Uterus (tissue), 3 donors: ENCODE measurements at regions not wholly inside any gene's neighbourhood (a gene's known extent, or its start where the extent isn't known, plus 50 kb on each side); places are given as distances from the start of the nearest gene placed in this dataset.

ENCODE experiments used
- DNase-seq, 2 donors: peaks; one replicate each; pipeline ENCODE4 v3.0.0-alpha.2; 2019 to 2020
- H3K27ac ChIP-seq, 2 donors: fragments of 200-600 bp; sonication (generic); 1 replicate in 1 of 2; 2 replicates in 1 of 2; pipeline ENCODE4 v1.5.1; 2016 to 2018
- H3K27me3 ChIP-seq, 2 donors: fragments of 200-600 bp; sonication (generic); one replicate each; pipeline ENCODE4 v1.5.1; 2018 to 2019; ENCODE audit warnings: control low read depth in 1 of 2
- H3K36me3 ChIP-seq, 2 donors: fragments of 200-600 bp; sonication (generic); one replicate each; pipeline ENCODE4 v1.5.1; 2019; ENCODE audit warnings: control low read depth in 1 of 2
- H3K4me1 ChIP-seq, 2 donors: fragments of 200-600 bp; sonication (generic); one replicate each; pipeline ENCODE4 v1.5.1; 2018 to 2019; ENCODE audit warnings: control low read depth in 1 of 2
- H3K4me3 ChIP-seq, 2 donors: fragments of 200-600 bp; sonication (generic); 1 replicate in 1 of 2; 2 replicates in 1 of 2; pipeline ENCODE4 v1.5.1; 2018 to 2019; ENCODE audit warnings: mild to moderate bottlenecking in 1 of 2
- H3K9me3 ChIP-seq, 2 donors: fragments of 200-600 bp; sonication (generic); one replicate each; pipeline ENCODE4 v1.5.1; 2019; ENCODE audit warnings: control low read depth in 1 of 2
- POLR2A ChIP-seq, 2 donors: fragments of 450-650 bp; IDR thresholded peaks; one replicate each; pipeline ENCODE4 v1.6.1; 2016; ENCODE audit warnings: antibody characterized with exemption in 2 of 2, mild to moderate bottlenecking in 1 of 2, moderate library complexity in 1 of 2
- intact Hi-C: fragments of 100-400 bp; cut with DNase I; formaldehyde crosslinking; loops from one replicate; pipeline ENCODE4 v1.15.1; 2023; ENCODE audit warnings: low total_unique reads
- TF ChIP-seq, protein P1 (sequence below), 4 experiments: fragments of 200-600 bp in 2 of 4; fragments of 450-650 bp in 2 of 4; sonication (generic) in 2 of 4; IDR thresholded peaks; one replicate each; pipeline ENCODE4 v1.5.1; 2016 to 2019; ENCODE audit warnings: antibody characterized with exemption in 4 of 4, mild to moderate bottlenecking in 2 of 4, moderate library complexity in 1 of 4
- donor health status: DM: yes; HTN: yes; CAD: no.

GRCh38 chr6:90900034-90900433 is 313.2 kb upstream of the MAP3K7 start:
- no peaks in the 10 kb centered on the region for H3K27me3 ChIP-seq
- H3K4me3 ChIP-seq = no peak overlapping the region
- no peaks in the 10 kb centered on the region for H3K36me3 ChIP-seq
- DNase-seq = no peak
- H3K9me3 ChIP-seq = no peaks in the 10 kb centered on the region
- TF ChIP-seq POLR2A (IDR thresholded peaks at IDR 0.05) = no peak
- TF ChIP-seq, protein P1, sequence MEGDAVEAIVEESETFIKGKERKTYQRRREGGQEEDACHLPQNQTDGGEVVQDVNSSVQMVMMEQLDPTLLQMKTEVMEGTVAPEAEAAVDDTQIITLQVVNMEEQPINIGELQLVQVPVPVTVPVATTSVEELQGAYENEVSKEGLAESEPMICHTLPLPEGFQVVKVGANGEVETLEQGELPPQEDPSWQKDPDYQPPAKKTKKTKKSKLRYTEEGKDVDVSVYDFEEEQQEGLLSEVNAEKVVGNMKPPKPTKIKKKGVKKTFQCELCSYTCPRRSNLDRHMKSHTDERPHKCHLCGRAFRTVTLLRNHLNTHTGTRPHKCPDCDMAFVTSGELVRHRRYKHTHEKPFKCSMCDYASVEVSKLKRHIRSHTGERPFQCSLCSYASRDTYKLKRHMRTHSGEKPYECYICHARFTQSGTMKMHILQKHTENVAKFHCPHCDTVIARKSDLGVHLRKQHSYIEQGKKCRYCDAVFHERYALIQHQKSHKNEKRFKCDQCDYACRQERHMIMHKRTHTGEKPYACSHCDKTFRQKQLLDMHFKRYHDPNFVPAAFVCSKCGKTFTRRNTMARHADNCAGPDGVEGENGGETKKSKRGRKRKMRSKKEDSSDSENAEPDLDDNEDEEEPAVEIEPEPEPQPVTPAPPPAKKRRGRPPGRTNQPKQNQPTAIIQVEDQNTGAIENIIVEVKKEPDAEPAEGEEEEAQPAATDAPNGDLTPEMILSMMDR (IDR thresholded peaks at IDR 0.05) = no peak
- H3K27ac ChIP-seq = no peak overlapping the region
- H3K4me1 ChIP-seq = no peaks in the 10 kb centered on the region
- intact Hi-C loops = no loop called here

GRCh38 chr6:90898763-90899162 is 311.9 kb upstream of the MAP3K7 start:
- Histone ChIP-seq H3K36me3 (no peaks in the 10 kb centered on the region), H3K27me3 (no peaks in the 10 kb centered on the region), H3K27ac (no peak overlapping the region), H3K9me3 (no peaks in the 10 kb centered on the region), H3K4me3 (no peak overlapping the region), H3K4me1 (no peaks in the 10 kb centered on the region)
- intact Hi-C loops = no loop called here
- no peak for DNase-seq
- TF ChIP-seq, protein P1 (IDR thresholded peaks at IDR 0.05) = no peak
- no peak for TF ChIP-seq POLR2A (IDR thresholded peaks at IDR 0.05)

DNA sequence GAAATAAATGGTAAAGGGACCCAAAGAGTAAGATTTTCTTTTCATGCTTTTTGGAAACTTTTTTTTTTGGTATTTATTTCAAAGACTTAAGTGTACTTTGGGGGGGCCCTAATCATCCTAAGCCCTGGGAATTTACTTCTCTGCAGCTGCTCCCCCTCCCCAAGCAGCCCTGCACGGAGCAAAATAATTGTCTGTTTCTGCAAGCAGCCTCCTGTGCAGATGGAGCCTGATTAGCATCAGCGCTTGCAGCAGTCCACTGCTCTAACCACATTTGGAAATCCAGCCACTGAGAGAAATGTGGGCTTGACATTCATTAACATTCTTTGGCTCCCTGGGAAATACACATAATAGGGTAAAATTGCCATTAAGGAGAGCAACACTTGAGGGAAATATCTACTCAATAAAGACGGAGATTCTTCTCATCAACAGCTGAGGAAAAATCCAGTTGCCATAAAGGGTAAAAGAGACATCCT is 309.2 kb upstream of the MAP3K7 start:
- no peaks in the 10 kb centered on the region for H3K4me1 ChIP-seq
- no peak for TF ChIP-seq POLR2A (IDR thresholded peaks at IDR 0.05)
- TF ChIP-seq, protein P1 (IDR thresholded peaks at IDR 0.05) = no peak
- H3K36me3 ChIP-seq = no peaks in the 10 kb centered on the region
- no peak overlapping the region for H3K4me3 ChIP-seq
- no peaks in the 10 kb centered on the region for H3K9me3 ChIP-seq
- intact Hi-C loops = no loop called here
- no peak for DNase-seq
- H3K27ac ChIP-seq = no peak overlapping the region
- no peaks in the 10 kb centered on the region for H3K27me3 ChIP-seq

GRCh38 chr6:90895299-90896074 is 308.6 kb upstream of the MAP3K7 start:
- no peak overlapping the region for H3K4me3 ChIP-seq
- H3K4me1 ChIP-seq = no peaks in the 10 kb centered on the region
- H3K27ac ChIP-seq = no peak overlapping the region
- TF ChIP-seq POLR2A (IDR thresholded peaks at IDR 0.05) = no peak
- TF ChIP-seq, protein P1 (IDR thresholded peaks at IDR 0.05) = no peak
- DNase-seq = no peak
- H3K27me3 ChIP-seq = no peaks in the 10 kb centered on the region
- intact Hi-C loops = no loop called here
- no peaks in the 10 kb centered on the region for H3K9me3 ChIP-seq
- no peaks in the 10 kb centered on the region for H3K36me3 ChIP-seq

DNA sequence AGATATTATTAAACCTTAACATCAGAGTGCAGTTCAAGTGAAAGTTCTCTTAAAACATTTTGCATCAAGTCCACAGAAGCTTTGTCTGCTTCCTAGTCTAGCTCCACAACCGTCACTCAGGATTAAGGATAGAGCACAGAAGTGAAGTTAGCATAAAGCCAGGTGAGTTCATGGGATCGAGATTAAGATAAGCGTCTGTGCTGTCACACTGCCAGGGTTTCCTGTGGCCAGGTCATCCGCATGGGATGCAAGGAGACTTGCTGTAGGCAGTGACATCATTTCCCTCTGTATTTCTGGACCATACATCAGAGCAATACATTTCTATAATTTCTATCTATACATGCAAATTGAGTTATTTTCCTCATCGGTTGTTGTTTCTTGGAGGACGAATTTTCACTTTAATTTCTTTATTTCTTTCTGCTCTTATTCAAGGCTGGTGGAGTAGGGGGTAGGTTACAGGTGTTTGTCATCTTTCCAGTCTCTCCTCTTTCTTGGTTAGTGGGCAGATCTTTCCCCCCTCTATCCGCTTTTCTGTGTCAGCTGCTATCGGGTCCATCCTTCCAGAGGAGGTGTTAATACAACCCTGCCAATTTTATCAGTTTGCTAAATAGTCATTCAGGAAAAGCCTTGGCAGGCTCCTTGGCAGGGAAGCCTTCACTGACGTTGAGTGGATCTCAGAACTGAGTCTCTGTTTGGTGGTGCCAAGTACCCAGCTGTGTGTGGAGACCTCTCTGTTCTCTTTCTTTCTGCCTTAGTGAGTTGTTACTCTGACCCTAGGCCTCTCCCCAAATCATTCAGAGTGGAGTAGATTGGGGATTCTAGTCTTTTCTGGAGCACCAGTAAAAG is 307.6 kb upstream of the MAP3K7 start:
- no peak for DNase-seq
- intact Hi-C loops = no loop called here
- no peak for TF ChIP-seq POLR2A (IDR thresholded peaks at IDR 0.05)
- TF ChIP-seq, protein P1 (IDR thresholded peaks at IDR 0.05) = no peak
- H3K36me3 ChIP-seq = no peaks in the 10 kb centered on the region
- H3K4me3 ChIP-seq = no peak overlapping the region
- no peak overlapping the region for H3K27ac ChIP-seq
- no peaks in the 10 kb centered on the region for H3K9me3 ChIP-seq
- H3K27me3 ChIP-seq = no peaks in the 10 kb centered on the region
- H3K4me1 ChIP-seq = no peaks in the 10 kb centered on the region
